ENCODE measurements at regions not wholly inside any gene's neighbourhood (a gene's known extent, or its start where the extent isn't known, plus 50 kb on each side); places are given as distances from the start of the nearest gene placed in this dataset.
A peak's percentile ranks its signal among the peaks of the same experiment; 100 is the strongest.

DNA sequence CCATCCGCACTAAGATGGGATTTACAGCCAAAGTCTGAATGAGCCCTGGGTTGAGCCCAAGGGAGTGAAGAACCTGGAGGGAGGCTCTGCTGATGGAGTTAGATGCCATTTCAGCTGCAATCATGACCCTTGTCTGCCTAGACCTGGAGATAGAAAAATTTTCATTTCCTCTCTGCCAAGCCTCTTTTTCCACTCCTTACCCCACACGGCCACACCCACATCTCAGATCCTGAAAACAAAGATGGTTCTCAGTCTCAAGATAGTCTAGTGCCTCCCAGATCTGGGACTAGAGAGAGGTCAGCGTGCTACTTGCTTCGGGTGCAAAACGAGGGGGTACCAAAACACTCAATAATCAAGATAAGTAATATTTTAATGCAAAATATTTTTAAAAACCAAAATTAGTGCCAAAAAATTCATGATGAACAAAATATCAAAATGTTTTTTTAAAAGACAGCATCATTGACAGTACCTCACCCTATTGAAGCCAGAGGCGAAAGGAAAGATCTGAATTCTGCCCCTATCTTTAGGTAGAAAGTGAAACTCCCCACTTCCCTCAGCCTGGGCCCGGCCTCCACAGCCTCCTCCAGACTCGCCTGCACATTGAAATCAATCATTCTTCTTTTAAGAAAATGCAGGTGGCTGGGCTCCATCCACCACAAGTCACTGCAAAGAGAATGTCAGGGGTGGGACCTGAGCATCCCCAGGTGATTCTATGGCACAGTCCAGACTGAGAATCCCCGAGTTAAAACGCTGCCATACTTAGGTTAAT is 57.8 kb upstream of the GPR45 start:
- H3K9me3 ChIP-seq (replicated peaks): no peaks in the 10 kb centered on the region
- H3K4me3 ChIP-seq: no peak overlapping the region
- no peaks in the 10 kb centered on the region for H3K36me3 ChIP-seq
- 0 out of 2 replicates have a peak, but pooled peaks cover 3% of the 10 kb centered on the region for H3K4me1 ChIP-seq (replicated peaks)
- no peak overlapping the region for H3K27ac ChIP-seq
- H3K27me3 ChIP-seq (replicated peaks): no peaks in the 10 kb centered on the region
- DNase-seq (ENCODE audit: low read depth in 1 of 2, low spot score in 2 of 2): no peak

DNA sequence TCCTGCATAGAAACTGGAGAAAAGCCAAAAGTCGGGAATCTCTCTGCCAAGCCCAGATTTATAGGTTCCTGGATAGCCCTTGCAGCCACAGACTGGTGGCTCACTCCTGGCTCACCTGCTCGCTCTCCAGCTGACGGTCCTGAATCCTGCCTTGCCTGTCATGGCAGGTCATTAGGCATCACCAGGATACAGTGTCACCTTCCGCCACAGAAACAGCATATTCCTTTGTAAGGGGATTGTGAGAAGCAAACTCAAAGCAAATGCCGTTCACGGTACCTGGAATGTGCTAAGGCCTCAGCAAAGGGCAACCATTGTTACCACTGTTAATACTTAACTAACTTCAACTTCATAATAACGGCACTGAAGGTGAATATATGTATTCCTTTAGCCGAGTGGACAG is 57.1 kb upstream of the GPR45 start:
- no peak overlapping the region for H3K4me3 ChIP-seq
- 0 out of 2 replicates have a peak, but pooled peaks cover 3% of the 10 kb centered on the region for H3K4me1 ChIP-seq (replicated peaks)
- H3K27me3 ChIP-seq (replicated peaks): no peaks in the 10 kb centered on the region
- no peak overlapping the region for H3K27ac ChIP-seq
- DNase-seq (ENCODE audit: low read depth in 1 of 2, low spot score in 2 of 2): no peak
- H3K36me3 ChIP-seq: no peaks in the 10 kb centered on the region
- no peaks in the 10 kb centered on the region for H3K9me3 ChIP-seq (replicated peaks)

- no peaks in the 10 kb centered on the region for H3K36me3 ChIP-seq
- 0 out of 2 replicates have a peak, but pooled peaks cover 3% of the 10 kb centered on the region for H3K4me1 ChIP-seq (replicated peaks)
- H3K27ac ChIP-seq: no peak overlapping the region
- peaks cover 4% of the 10 kb centered on the region; the same call in 1 of the 2 replicates for H3K27me3 ChIP-seq (replicated peaks)
- no peak overlapping the region for H3K4me3 ChIP-seq
- H3K9me3 ChIP-seq (replicated peaks): no peaks in the 10 kb centered on the region; the same call in 1 of the 2 replicates
- no peak for DNase-seq (ENCODE audit: low read depth in 1 of 2, low spot score in 2 of 2)
These were observed 54.5 kb upstream of the GPR45 start for GRCh38 chr2:105186967-105187498.

GRCh38 chr2:105187531-105187930 is 54.0 kb upstream of the GPR45 start:
- Histone ChIP-seq H3K27ac (no peak overlapping the region), H3K36me3 (no peaks in the 10 kb centered on the region), H3K9me3 (replicated peaks) (no peaks in the 10 kb centered on the region; the same call in 1 of the 2 replicates), H3K4me3 (no peak overlapping the region), H3K4me1 (replicated peaks) (0 out of 2 replicates have a peak, but pooled peaks cover 3% of the 10 kb centered on the region), H3K27me3 (replicated peaks) (peaks cover 6% of the 10 kb centered on the region; the same call in 1 of the 2 replicates)
- peak in 1 of 2 experiments; percentile 12 for DNase-seq (ENCODE audit: low read depth in 1 of 2, low spot score in 2 of 2)

GRCh38 chr2:105188343-105188742 is 53.2 kb upstream of the GPR45 start:
- no peak for DNase-seq (ENCODE audit: low read depth in 1 of 2, low spot score in 2 of 2)
- no peak overlapping the region for H3K27ac ChIP-seq
- no peak overlapping the region for H3K4me3 ChIP-seq
- H3K9me3 ChIP-seq (replicated peaks): no peaks in the 10 kb centered on the region; the same call in 1 of the 2 replicates
- H3K4me1 ChIP-seq (replicated peaks): 0 out of 2 replicates have a peak, but pooled peaks cover 3% of the 10 kb centered on the region
- peaks cover 6% of the 10 kb centered on the region; the same call in 1 of the 2 replicates for H3K27me3 ChIP-seq (replicated peaks)
- H3K36me3 ChIP-seq: no peaks in the 10 kb centered on the region; the same call in 1 of the 2 replicates
